ENCODE measurements at regions not wholly inside any gene's neighbourhood (a gene's known extent, or its start where the extent isn't known, plus 50 kb on each side); places are given as distances from the start of the nearest gene placed in this dataset.
A peak's percentile ranks its signal among the peaks of the same experiment; 100 is the strongest.

- H3K27ac ChIP-seq, result no peak overlapping the region
- H3K4me1 ChIP-seq, result no peaks in the 10 kb centered on the region
- no peak overlapping the region for H3K4me3 ChIP-seq
- no peak for ATAC-seq
- H3K9me3 ChIP-seq, result no peaks in the 10 kb centered on the region
- TF ChIP-seq CTCF (IDR thresholded peaks at IDR 0.05), result no peak
- intact Hi-C loops (cut with DNase I), result no loop called here
- H3K27me3 ChIP-seq, result no peaks in the 10 kb centered on the region
- H3K36me3 ChIP-seq, result no peaks in the 10 kb centered on the region
- FAIRE-seq, result no peak
- no peak for DNase-seq
Measured at GRCh38 chr13:80664950-80665349, 324.0 kb upstream of the SPRY2 start.

DNA sequence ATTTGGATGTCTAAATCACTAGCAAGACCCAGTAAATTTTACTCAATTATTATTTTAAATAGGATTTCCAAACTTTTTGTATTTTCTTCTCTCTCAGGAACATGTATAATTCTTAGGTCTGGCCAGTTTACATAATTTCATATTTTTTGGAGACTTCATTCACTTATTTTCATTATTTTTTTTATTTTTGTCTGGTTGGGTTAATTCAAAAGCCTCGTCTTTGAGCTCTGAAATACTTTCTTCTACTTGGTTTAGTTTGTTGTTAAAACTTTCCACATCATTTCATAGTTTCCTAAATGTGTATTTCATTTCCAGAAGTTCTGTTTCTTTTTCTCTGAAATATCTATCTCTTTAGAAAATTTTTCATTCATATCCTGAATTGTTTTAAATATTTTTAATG, 322.9 kb upstream of the SPRY2 start:
- DNase-seq (no peak), FAIRE-seq (peak; percentile 9), ATAC-seq (no peak)
- 84 to 85% methylated on average over 1 of the region's 1 CpG for WGBS, 2 donors
- H3K4me3 ChIP-seq, result no peak overlapping the region
- H3K4me1 ChIP-seq, result no peaks in the 10 kb centered on the region
- intact Hi-C loops (cut with DNase I), result no loop called here
- no peaks in the 10 kb centered on the region for H3K36me3 ChIP-seq
- H3K9me3 ChIP-seq, result no peaks in the 10 kb centered on the region
- H3K27me3 ChIP-seq, result no peaks in the 10 kb centered on the region
- TF ChIP-seq CTCF (IDR thresholded peaks at IDR 0.05), result no peak
- no peak overlapping the region for H3K27ac ChIP-seq

- ATAC-seq, result no peak
- 90 to 92% methylated on average over 16 of the region's 16 CpGs for WGBS, 2 donors
- Histone ChIP-seq H3K9me3 (no peaks in the 10 kb centered on the region), H3K36me3 (no peaks in the 10 kb centered on the region), H3K4me1 (no peaks in the 10 kb centered on the region), H3K4me3 (no peak overlapping the region), H3K27ac (no peak overlapping the region), H3K27me3 (no peaks in the 10 kb centered on the region)
- intact Hi-C loops (cut with DNase I), result no loop called here
- no peak for FAIRE-seq
- peak in 1 of 6 donors; percentile 42 for DNase-seq
- TF ChIP-seq CTCF (IDR thresholded peaks at IDR 0.05), result no peak
Measured at GRCh38 chr13:80658705-80659104, 317.8 kb upstream of the SPRY2 start.

GRCh38 chr13:80656512-80656904, 315.6 kb upstream of the SPRY2 start:
- Histone ChIP-seq H3K4me1 (no peaks in the 10 kb centered on the region), H3K27me3 (no peaks in the 10 kb centered on the region), H3K9me3 (no peaks in the 10 kb centered on the region), H3K4me3 (no peak overlapping the region), H3K27ac (no peak overlapping the region), H3K36me3 (no peaks in the 10 kb centered on the region)
- TF ChIP-seq CTCF (IDR thresholded peaks at IDR 0.05), result no peak
- WGBS, 2 donors, result 86 to 93% methylated on average over 2 of the region's 2 CpGs
- FAIRE-seq (no peak), ATAC-seq (no peak), DNase-seq (no peak)
- intact Hi-C loops (cut with DNase I), result no loop called here

DNA sequence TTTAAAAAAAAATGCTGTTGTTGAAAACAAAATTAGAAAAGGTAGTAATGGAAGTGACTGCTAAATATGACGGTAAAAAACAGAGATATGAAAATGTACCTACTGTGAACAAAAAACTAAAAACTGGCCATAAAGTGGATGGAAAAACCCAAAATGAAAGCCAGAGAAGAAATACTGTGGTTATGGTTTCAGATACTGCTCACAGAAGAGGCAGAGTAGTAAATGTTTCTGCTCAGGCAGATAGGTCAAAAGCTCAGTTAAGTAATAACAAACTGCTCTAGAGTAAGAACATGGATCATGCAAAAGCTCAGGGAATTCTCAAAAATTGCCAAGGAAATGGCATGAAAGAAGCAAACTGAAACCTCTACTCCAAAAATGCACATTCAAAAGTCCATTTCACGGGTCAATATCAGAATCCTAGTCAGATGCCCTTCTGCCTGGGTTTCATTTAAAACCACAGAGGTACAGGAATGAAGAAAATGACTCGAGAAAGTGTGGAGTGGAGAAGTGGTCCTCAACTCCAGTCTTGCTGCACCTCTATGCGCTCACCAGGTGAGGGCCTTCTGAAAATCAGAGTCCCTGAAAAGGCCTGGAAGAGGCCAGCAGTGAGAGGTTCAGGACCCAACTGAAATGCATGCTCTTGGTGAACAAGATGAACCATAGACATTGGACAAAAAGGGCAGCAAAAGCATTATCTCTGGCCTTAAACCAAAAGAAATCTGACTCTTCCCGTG, 315.0 kb upstream of the SPRY2 start:
- FAIRE-seq (no peak), DNase-seq (no peak), ATAC-seq (no peak)
- H3K27ac ChIP-seq, result no peak overlapping the region
- H3K4me3 ChIP-seq, result no peak overlapping the region
- no peaks in the 10 kb centered on the region for H3K4me1 ChIP-seq
- no peaks in the 10 kb centered on the region for H3K9me3 ChIP-seq
- no peaks in the 10 kb centered on the region for H3K27me3 ChIP-seq
- H3K36me3 ChIP-seq, result no peaks in the 10 kb centered on the region
- intact Hi-C loops (cut with DNase I), result no loop called here
- 83 to 86% methylated on average over 5 of the region's 5 CpGs for WGBS, 2 donors
- no peak for TF ChIP-seq CTCF (IDR thresholded peaks at IDR 0.05)

Measured in pancreas (tissue), 10 donors.